ENCODE measurements at regions not wholly inside any gene's neighbourhood (a gene's known extent, or its start where the extent isn't known, plus 50 kb on each side); places are given as distances from the start of the nearest gene placed in this dataset.

DNA sequence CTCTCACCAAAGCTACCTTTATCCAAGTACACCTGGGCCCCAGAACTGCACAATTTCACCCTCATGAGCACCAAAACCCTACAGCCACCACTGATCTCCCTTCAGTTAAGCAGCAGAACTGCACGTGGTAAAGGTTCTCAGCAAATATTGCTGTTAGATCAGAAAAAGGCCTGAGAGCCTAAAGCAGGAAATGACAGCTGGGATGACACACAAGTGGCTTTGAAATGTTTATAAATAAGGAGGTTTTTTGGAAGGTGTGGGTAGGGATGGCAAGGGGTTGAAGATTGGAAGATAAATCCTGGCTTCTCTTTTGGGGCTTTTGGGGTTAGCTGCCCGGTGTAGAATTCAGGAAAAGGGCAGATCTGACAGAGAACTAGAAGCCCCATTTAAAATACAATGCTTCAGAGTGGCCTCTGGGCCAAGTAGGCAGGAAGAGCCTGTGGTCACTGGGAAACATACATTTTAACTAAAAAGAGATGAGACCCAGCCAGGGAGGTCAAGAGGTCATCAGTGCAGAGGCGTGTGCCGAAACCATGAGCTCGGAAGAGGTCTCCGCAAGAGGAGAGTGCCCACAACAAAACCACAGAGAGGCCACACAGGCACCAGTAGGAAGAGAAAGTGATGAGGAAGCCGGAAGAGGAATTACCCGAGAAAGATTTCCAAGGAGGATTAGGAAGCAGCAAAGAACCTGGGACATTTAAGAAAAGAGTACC, 916.5 kb downstream of the NLGN4Y start:
- peak overlapping the region; percentile 56 for H3K4me3 Mint-ChIP-seq
- H3K9me3 Mint-ChIP-seq, result no peaks in the 10 kb centered on the region
- H3K27me3 Mint-ChIP-seq, result no peaks in the 10 kb centered on the region
- ATAC-seq (peak in 1 of 2 donors; percentile 59), DNase-seq (ENCODE audit: low spot score) (no peak)
- peaks cover 0 to 12% of the 10 kb centered on the region in 2 donors for H3K4me1 Mint-ChIP-seq (ENCODE audit: low read depth in 2 of 2)
- peak overlapping the region in 1 of 2 donors; percentile 41 for H3K27ac Mint-ChIP-seq
- H3K36me3 Mint-ChIP-seq, result no peaks in the 10 kb centered on the region

DNA sequence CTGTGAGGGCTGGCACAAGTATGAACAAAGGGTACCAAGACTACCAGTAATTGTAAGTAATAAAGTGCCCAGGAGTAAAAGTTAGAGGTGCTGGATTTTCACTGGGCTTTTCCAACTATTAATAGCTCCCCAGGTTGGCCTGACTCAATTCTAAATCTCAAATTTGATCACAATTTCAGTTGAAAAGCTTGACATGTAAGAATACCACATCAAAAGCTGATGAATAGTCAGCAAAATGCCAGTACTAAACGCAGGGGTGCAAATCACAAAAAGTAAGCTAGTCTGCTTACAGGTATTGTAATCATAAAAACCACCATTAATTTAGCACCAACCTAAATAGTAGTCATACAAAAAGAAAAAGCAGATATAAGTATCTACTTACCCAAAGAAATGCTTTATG, 917.5 kb downstream of the NLGN4Y start:
- no peak for DNase-seq (ENCODE audit: low spot score)
- Mint-ChIP-seq H3K4me3 (no peak overlapping the region), H3K27ac (no peak overlapping the region), H3K36me3 (no peaks in the 10 kb centered on the region), H3K9me3 (no peaks in the 10 kb centered on the region), H3K27me3 (no peaks in the 10 kb centered on the region), H3K4me1 (ENCODE audit: low read depth in 2 of 2) (peaks cover 0 to 12% of the 10 kb centered on the region in 2 donors)
- no peak for ATAC-seq

DNA sequence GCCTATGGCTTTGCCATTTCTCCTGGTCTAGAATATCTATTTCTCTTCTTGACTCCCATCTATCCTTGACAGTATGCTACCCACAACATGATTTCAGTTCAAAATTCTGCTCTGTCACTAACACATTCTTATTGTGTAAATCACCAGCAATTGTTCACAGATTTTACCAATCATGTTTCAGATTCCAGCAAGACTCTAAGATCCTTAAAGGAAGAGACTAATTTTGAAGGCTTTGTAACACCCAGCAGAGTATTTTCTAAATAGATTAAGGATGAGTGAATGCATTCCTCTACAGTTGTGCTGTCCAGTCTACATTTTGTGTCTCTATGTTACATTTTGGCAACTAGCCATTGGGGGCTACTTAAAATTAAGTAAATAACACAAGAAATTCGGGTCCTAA, 921.5 kb downstream of the NLGN4Y start:
- DNase-seq (ENCODE audit: low spot score) (no peak), ATAC-seq (no peak)
- H3K9me3 Mint-ChIP-seq, result no peaks in the 10 kb centered on the region
- peaks cover 0 to 5% of the 10 kb centered on the region in 2 donors for H3K4me1 Mint-ChIP-seq (ENCODE audit: low read depth in 2 of 2)
- H3K27ac Mint-ChIP-seq, result no peak overlapping the region
- no peak overlapping the region for H3K4me3 Mint-ChIP-seq
- no peaks in the 10 kb centered on the region for H3K27me3 Mint-ChIP-seq
- H3K36me3 Mint-ChIP-seq, result no peaks in the 10 kb centered on the region

DNA sequence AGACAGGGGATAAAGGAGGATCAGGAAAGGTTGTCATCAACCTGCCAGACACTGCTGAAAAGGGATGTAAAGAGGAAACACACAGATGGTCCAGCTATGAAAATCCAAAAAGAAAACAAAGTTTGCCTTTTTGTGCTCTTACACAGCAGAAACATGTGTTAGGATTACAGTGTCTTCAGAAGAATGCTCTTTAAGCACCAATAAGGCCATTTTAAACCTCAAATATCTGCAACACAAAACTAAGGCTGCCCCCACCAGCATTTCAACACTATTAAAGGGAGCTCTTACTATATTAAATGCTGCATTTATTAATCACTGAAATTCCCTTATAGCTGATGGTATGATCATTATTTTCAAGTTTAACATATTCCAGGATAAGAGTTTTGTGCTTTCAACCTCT, 922.5 kb downstream of the NLGN4Y start:
- no peak for ATAC-seq
- Mint-ChIP-seq H3K27ac (no peak overlapping the region), H3K4me3 (no peak overlapping the region), H3K36me3 (no peaks in the 10 kb centered on the region), H3K4me1 (ENCODE audit: low read depth in 2 of 2) (no peaks in the 10 kb centered on the region), H3K9me3 (no peaks in the 10 kb centered on the region), H3K27me3 (no peaks in the 10 kb centered on the region)
- DNase-seq (ENCODE audit: low spot score), result no peak

DNA sequence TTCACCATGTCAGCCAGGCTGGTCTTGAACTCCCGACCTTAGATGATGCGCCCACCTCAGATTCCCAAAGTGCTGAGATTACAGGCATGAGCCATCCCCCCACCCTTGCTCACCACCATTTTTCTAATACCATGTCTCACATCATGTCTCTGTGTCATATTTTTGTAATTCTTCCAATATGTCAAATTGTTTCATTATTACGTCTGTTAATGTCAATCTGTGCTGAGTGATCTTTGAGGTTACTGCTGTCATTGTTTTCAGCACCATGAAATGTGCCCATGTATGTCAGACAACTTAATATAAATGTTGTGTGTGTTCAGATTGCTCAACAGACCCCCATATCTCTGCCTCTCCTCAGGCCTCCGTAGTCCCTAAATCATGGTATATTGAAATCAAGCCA, 923.6 kb downstream of the NLGN4Y start:
- H3K27ac Mint-ChIP-seq, result no peak overlapping the region
- no peak for ATAC-seq
- H3K4me1 Mint-ChIP-seq (ENCODE audit: low read depth in 2 of 2), result no peaks in the 10 kb centered on the region
- H3K9me3 Mint-ChIP-seq, result no peaks in the 10 kb centered on the region
- no peaks in the 10 kb centered on the region for H3K36me3 Mint-ChIP-seq
- H3K4me3 Mint-ChIP-seq, result no peak overlapping the region
- no peaks in the 10 kb centered on the region for H3K27me3 Mint-ChIP-seq
- DNase-seq (ENCODE audit: low spot score), result no peak

DNA sequence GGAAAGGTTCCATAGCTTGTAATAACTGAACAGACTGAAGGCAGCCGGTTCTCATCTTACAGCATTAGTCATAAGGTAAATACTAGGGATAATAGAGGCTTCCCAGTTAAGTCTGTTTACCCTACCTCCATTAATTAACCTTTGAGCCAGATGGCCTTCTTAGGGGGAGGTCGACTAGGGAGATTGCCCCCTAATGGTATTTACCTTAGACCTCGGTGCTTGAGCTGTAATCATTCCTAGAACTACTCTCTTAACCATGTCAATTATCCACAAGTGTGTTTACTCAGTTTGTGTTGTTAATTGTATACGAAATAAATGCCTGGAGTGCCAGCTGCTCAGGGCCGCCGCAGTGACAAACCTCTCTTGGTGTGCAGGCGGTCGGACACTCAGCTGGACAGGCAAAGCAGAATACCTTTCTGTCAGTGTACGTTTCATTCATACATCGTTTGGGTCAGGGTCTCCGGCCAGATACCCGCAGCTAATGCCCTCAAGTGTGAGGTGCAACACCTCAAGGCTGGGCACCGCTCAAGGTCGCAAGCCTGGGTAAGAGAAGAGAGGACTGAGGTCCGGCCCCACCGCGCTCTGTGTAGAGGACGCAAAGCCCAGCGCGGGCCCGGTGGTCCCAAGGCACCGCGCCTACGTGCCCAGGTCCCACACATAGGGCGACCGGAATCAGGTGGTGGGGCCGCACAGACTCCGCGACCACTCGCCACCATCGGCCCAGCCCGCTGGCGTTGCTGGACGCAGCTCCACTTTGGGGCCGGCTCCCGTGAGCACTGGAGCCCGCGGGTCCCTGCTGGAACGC, 931.0 kb downstream of the NLGN4Y start:
- ATAC-seq, result no peak
- H3K4me1 Mint-ChIP-seq (ENCODE audit: low read depth in 2 of 2), result peaks cover 0 to 6% of the 10 kb centered on the region in 2 donors
- H3K27ac Mint-ChIP-seq, result no peak overlapping the region
- no peaks in the 10 kb centered on the region for H3K27me3 Mint-ChIP-seq
- no peaks in the 10 kb centered on the region for H3K9me3 Mint-ChIP-seq
- no peak overlapping the region for H3K4me3 Mint-ChIP-seq
- DNase-seq (ENCODE audit: low spot score), result no peak
- H3K36me3 Mint-ChIP-seq, result no peaks in the 10 kb centered on the region

DNA sequence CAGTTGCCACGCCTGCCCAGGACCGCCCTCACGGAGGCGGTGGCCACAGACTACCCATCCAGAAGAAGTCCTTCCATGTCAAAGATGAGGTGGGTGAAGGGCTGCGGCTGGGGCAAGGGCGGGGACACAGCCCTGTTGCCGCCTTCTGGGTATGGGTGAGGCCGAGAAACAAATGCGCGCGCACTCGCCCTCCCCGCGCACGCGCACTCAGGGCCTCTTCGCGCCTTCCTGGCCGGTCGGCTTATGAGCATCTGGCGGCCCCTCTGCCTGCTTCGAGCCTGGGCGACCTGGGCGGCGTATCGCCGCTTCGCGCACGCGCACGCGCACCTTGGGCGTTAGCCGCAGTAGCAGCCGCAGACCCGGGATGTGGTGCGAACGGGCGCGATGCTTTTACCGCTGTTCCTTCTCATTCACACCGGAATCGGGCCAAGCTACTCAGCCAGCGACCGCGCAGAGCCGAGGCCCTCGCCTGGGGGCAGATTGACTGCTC, 931.7 kb downstream of the NLGN4Y start:
- Mint-ChIP-seq H3K9me3 (no peaks in the 10 kb centered on the region), H3K4me3 (peak overlapping the region; percentile 41), H3K4me1 (ENCODE audit: low read depth in 2 of 2) (peaks cover 0 to 6% of the 10 kb centered on the region in 2 donors), H3K27me3 (no peaks in the 10 kb centered on the region), H3K36me3 (no peaks in the 10 kb centered on the region), H3K27ac (no peak overlapping the region)
- peak in 1 of 2 donors; percentile 90 for ATAC-seq
- DNase-seq (ENCODE audit: low spot score), result no peak

DNA sequence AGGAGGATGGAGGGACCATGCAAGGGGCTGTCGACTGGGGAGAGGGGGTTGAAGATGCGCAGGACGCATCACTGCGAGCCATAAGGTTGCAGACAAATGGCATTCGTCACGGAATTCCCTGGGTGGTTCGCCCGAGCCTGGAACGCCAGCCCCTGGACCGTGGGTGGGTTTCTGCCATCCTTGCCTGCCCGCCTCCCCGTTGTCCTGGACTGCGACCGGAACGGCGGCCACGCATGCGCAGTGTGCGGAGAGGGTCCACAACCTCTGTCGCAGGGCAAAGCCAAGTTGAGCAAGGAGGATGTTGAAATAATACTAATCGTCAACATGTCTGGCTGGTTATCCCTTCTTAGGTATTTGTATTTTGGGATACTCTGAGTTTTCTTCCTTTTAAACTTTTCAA, 932.2 kb downstream of the NLGN4Y start:
- Mint-ChIP-seq H3K27ac (no peak overlapping the region), H3K36me3 (no peaks in the 10 kb centered on the region), H3K4me3 (peak overlapping the region; percentile 41), H3K27me3 (no peaks in the 10 kb centered on the region), H3K9me3 (no peaks in the 10 kb centered on the region), H3K4me1 (ENCODE audit: low read depth in 2 of 2) (peaks cover 0 to 6% of the 10 kb centered on the region in 2 donors)
- no peak for DNase-seq (ENCODE audit: low spot score)
- no peak for ATAC-seq

DNA sequence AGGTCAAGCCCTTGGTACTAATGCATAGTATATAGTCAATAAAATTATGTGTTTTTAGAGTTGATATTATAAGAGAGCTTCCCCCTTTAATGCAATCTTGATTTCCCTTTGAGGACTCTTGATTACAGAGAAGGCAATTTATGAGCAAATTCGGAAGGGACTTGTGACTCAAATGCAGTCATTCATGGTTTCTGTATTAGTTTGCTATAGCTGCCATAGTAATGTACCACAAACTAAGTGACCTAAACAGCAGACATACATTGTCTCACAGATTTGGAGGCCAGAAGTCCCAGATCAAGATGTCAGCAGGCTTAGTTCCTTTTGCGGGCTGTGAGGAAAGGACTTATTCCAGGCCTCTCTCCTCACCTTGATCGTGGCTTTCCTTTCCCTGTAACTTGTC, 933.4 kb downstream of the NLGN4Y start:
- ATAC-seq (peak in 1 of 2 donors; percentile 31), DNase-seq (ENCODE audit: low spot score) (no peak)
- no peaks in the 10 kb centered on the region for H3K27me3 Mint-ChIP-seq
- no peaks in the 10 kb centered on the region for H3K36me3 Mint-ChIP-seq
- H3K4me1 Mint-ChIP-seq (ENCODE audit: low read depth in 2 of 2), result peaks cover 0 to 6% of the 10 kb centered on the region in 2 donors
- H3K27ac Mint-ChIP-seq, result no peak overlapping the region
- no peaks in the 10 kb centered on the region for H3K9me3 Mint-ChIP-seq
- no peak overlapping the region for H3K4me3 Mint-ChIP-seq

DNA sequence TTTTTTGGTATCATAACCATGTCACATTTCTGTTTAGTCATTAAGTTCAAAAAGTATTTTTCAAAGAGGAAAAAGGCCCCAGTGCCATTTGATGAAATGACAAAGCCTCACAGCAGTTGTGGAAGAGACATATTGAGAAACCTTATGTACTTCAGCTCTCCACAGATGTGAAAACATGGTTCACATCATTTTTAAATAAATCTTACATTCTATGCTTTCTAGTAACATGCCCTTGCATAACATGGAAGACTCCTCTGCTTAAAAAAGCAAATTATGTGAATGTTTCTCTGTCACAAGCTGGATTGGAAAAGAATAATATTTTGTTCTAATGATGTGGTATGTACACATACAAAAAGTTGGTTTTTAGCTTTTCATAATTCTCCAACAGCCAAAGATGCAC, 934.1 kb downstream of the NLGN4Y start:
- Mint-ChIP-seq H3K4me1 (ENCODE audit: low read depth in 2 of 2) (peaks cover 0 to 6% of the 10 kb centered on the region in 2 donors), H3K9me3 (no peaks in the 10 kb centered on the region), H3K27me3 (no peaks in the 10 kb centered on the region), H3K4me3 (no peak overlapping the region), H3K27ac (no peak overlapping the region), H3K36me3 (no peaks in the 10 kb centered on the region)
- ATAC-seq (no peak), DNase-seq (ENCODE audit: low spot score) (no peak)

DNA sequence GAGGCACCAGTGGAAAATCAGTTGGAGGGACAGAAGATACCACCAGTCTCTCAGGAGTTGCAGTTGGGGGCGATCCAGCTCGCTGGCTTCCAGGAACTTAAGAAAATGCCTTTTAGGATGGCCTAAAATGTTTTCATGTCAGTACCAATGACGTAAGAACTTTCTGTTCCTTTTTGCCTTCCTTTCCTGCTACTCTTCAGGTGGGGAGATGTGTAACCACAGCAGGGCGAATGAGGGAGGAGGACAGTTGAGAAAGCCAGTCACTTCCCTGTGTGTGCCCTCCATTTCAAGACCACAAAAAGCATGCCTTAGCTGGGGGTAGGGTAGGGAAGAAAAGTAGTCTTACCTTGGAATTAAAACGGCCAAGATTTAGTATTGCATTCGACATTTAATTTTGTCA, 941.6 kb downstream of the NLGN4Y start:
- Mint-ChIP-seq H3K27ac (no peak overlapping the region), H3K9me3 (no peaks in the 10 kb centered on the region), H3K4me1 (ENCODE audit: low read depth in 2 of 2) (no peaks in the 10 kb centered on the region), H3K27me3 (no peaks in the 10 kb centered on the region), H3K36me3 (no peaks in the 10 kb centered on the region), H3K4me3 (no peak overlapping the region)
- DNase-seq (ENCODE audit: low spot score) (no peak), ATAC-seq (no peak)

DNA sequence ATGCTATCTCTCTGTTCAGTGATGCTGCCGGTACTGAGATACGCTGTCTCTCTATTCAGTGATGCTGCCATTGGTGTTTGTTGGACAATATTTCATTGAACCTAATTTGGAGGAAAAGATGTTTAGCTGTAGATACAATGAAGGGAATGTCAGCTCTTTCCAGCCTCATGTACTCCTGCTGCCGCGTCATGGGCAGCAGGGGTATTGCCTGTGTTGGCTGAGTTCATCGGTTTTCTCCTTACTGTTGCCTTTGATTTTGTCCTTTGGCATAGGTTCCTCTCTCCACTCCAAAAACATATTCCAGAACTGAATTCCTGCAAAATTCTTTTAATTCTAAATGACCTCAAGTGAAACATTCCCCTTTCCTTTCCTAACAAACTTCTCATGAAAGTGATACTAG, 942.6 kb downstream of the NLGN4Y start:
- DNase-seq (ENCODE audit: low spot score) (no peak), ATAC-seq (no peak)
- Mint-ChIP-seq H3K36me3 (no peaks in the 10 kb centered on the region), H3K27ac (no peak overlapping the region), H3K4me1 (ENCODE audit: low read depth in 2 of 2) (no peaks in the 10 kb centered on the region), H3K4me3 (no peak overlapping the region), H3K27me3 (no peaks in the 10 kb centered on the region), H3K9me3 (no peaks in the 10 kb centered on the region)

DNA sequence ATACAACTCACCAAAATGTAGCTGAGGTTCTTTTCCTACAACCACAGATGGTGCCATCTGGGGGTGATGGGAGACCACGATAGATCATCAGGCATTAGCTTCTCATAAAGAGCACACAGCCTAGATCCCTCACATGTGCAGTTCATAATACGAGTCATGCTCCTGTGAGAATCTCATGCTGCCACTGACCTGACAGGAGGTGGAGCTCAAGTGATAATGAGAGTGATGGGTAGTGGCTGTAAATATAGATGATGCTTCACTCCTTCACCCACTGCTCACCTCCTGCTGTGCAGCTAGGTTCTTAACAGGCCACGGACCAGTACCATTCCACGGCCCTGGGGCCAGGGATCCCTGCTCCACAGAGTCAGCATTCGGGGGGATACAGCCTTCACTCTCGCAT, 943.8 kb downstream of the NLGN4Y start:
- no peak for ATAC-seq
- Mint-ChIP-seq H3K27me3 (no peaks in the 10 kb centered on the region), H3K4me3 (no peak overlapping the region), H3K27ac (no peak overlapping the region), H3K4me1 (ENCODE audit: low read depth in 2 of 2) (no peaks in the 10 kb centered on the region), H3K9me3 (no peaks in the 10 kb centered on the region), H3K36me3 (no peaks in the 10 kb centered on the region)
- no peak for DNase-seq (ENCODE audit: low spot score)

DNA sequence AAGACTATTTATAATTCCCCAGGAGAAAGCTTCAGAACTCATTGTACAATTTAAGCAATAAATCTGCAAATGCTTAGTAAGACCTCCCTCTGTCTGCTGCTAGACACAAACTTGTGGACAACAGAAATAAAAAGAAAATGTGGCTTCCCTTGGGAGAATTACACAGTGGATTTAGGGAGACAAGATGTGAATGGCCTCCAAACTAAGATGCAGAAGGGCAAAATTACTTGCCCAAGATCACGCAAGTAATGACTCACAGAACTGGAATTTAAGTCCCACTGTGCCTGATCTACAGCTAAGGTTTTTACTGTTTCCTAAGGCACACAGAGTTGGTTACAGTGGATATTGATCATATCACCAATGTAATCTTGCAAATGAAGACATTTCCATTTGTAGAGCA, 947.0 kb downstream of the NLGN4Y start:
- H3K36me3 Mint-ChIP-seq, result no peaks in the 10 kb centered on the region
- no peaks in the 10 kb centered on the region for H3K27me3 Mint-ChIP-seq
- no peak for DNase-seq (ENCODE audit: low spot score)
- no peak overlapping the region for H3K27ac Mint-ChIP-seq
- H3K9me3 Mint-ChIP-seq, result no peaks in the 10 kb centered on the region
- no peak overlapping the region for H3K4me3 Mint-ChIP-seq
- H3K4me1 Mint-ChIP-seq (ENCODE audit: low read depth in 2 of 2), result no peaks in the 10 kb centered on the region
- no peak for ATAC-seq

All from natural killer cell treated with Interleukin-12 subunit alpha and Interleukin-12 subunit beta and Interleukin-15 and Interleukin-18, amount 100 ng/mL, for 72 hours (primary cell).